Loucy (cell line): ENCODE measurements at regions not wholly inside any gene's neighbourhood (a gene's known extent, or its start where the extent isn't known, plus 50 kb on each side); places are given as distances from the start of the nearest gene placed in this dataset.

Experiments
- EZH2phosphoT487 ChIP-seq: fragments of 200-600 bp; IDR thresholded peaks from 2 replicates; pipeline ENCODE4 v1.6.1; 2018; ENCODE audit warnings: antibody characterized with exemption, mild to moderate bottlenecking, moderate library complexity, borderline replicate concordance
- TF ChIP-seq, protein P1 (sequence below): fragments of 200-600 bp; sonication (generic); conservative IDR thresholded peaks from 2 replicates; pipeline ENCODE4 v1.5.1; 2014; ENCODE audit warnings: mild to moderate bottlenecking, antibody characterized with exemption, low read length

DNA sequence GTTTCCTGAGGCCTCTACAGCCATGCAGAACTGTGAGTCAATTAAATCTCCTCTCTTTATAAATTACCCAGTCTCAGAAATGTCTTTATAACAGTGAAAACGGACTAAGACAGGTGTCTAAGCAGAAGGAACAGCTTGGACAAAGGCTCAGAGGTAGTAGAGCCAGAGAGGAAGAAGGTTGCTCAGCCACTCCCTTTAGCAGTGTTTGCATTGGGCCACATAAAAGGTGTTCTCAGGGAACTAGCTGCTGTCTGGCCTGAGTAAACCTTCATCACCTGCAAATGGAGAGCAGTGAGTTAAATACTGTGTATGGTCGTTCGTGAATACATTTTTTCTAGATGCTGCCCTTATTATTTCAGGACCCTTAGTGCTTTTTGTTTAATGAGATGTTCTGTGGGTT, 383.4 kb downstream of the EFNB2 start:
- TF ChIP-seq, protein P1, sequence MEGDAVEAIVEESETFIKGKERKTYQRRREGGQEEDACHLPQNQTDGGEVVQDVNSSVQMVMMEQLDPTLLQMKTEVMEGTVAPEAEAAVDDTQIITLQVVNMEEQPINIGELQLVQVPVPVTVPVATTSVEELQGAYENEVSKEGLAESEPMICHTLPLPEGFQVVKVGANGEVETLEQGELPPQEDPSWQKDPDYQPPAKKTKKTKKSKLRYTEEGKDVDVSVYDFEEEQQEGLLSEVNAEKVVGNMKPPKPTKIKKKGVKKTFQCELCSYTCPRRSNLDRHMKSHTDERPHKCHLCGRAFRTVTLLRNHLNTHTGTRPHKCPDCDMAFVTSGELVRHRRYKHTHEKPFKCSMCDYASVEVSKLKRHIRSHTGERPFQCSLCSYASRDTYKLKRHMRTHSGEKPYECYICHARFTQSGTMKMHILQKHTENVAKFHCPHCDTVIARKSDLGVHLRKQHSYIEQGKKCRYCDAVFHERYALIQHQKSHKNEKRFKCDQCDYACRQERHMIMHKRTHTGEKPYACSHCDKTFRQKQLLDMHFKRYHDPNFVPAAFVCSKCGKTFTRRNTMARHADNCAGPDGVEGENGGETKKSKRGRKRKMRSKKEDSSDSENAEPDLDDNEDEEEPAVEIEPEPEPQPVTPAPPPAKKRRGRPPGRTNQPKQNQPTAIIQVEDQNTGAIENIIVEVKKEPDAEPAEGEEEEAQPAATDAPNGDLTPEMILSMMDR: no peak
- no peak for TF ChIP-seq EZH2phosphoT487
